ENCODE measurements at regions not wholly inside any gene's neighbourhood (a gene's known extent, or its start where the extent isn't known, plus 50 kb on each side); places are given as distances from the start of the nearest gene placed in this dataset.

DNA sequence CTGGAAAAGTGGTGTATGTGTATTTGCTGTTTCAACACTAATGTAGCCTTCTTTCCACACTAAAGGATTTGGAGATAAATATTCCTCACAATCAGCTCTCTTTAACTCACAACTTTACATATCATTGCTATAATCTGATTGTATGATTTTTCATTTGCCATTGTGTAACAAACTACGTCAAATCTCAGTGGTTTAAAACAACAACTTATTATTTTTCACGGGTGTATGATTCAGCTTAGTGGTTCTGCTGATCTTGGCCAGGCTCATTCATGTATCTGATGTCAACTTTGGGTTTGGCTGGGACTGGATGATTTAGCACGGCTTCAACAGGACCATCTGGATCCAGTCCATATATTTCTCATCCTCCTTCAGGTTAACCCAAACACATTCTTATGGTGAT lies 55.4 kb upstream of the TMX4 start:
- ATAC-seq: no peak
- H3K27me3 ChIP-seq (ENCODE audit: control insufficient read depth in 1 of 2, insufficient read depth in 2 of 2, low read length in 2 of 2): no peaks in the 10 kb centered on the region
- POLR2A ChIA-PET: no interaction called here

More for the DNA sequence above, 55.4 kb upstream of the TMX4 start:
- no peak overlapping the region for H3K4me3 ChIP-seq (replicated peaks in 1 of 3; ENCODE audit: insufficient read depth in 1 of 3, low read depth in 2 of 3, low read length in 3 of 3)
- FAIRE-seq (no peak), DNase-seq (ENCODE audit: low spot score) (no peak)
- peaks cover 6% of the 10 kb centered on the region; the same call in 1 of the 2 replicates for H3K4me1 ChIP-seq (ENCODE audit: insufficient read depth, low read length)
- no peaks in the 10 kb centered on the region for H3K79me2 ChIP-seq (ENCODE audit: insufficient read depth, low read length)
- WGBS (ENCODE audit: low lambda C conversion rate): 54% methylated on average over 3 of the region's 3 CpGs
- no peak overlapping the region for H3K4me2 ChIP-seq (ENCODE audit: low read depth, low read length)
- no peak overlapping the region for H3K27ac ChIP-seq (ENCODE audit: extremely low read length, insufficient read depth, low read length)
- CTCF ChIA-PET (ENCODE audit: low intra/inter-chr PET ratio, low total read pairs): no interaction called here
- in situ Hi-C loops (cut with HindIII; ENCODE audit: extremely low pct_ligation_motif_present, low pct_unique_long_range_greater_than_20kb) (no loop called here), intact Hi-C loops (cut with micrococcal nuclease; ENCODE audit: unreplicated experiment) (no loop called here)
- no peaks in the 10 kb centered on the region for H4K20me1 ChIP-seq (ENCODE audit: insufficient read depth, low read length)
- no TSS peak for BruUV-seq (replicated peaks)
- H3K9ac ChIP-seq (ENCODE audit: insufficient read depth, low read depth, low read length): no peak overlapping the region
- no peaks in the 10 kb centered on the region for H3K9me3 ChIP-seq (ENCODE audit: low read length)
- no peaks in the 10 kb centered on the region for H3K36me3 ChIP-seq (replicated peaks in 1 of 2; ENCODE audit: control insufficient read depth in 1 of 2, insufficient read depth in 2 of 2, low read length in 2 of 2)
- no peak overlapping the region for H2AFZ ChIP-seq (ENCODE audit: low read length)
- no peak for TF ChIP-seq MTF2 (CRISPR knock-in tag; IDR thresholded peaks at IDR 0.05; ENCODE audit: borderline replicate concordance)
- TF ChIP-seq ZNF343 (CRISPR knock-in tag; IDR thresholded peaks at IDR 0.05): no peak
- no peak for TF ChIP-seq PHF20 (CRISPR knock-in tag; IDR thresholded peaks at IDR 0.05)
- no peak for TF ChIP-seq HNF4G (IDR thresholded peaks at IDR 0.05; ENCODE audit: borderline replicate concordance, low read depth, low read length)
- TF ChIP-seq HNF4G (CRISPR knock-in tag; IDR thresholded peaks at IDR 0.05; ENCODE audit: borderline replicate concordance, low read depth): no peak
- no peak for TF ChIP-seq RBM22 (optimal IDR thresholded peaks at IDR 0.05; ENCODE audit: low read length)
- no peak for TF ChIP-seq KDM6A (CRISPR knock-in tag; IDR thresholded peaks at IDR 0.05; ENCODE audit: low read depth)
- TF ChIP-seq ARID5B (CRISPR knock-in tag; IDR thresholded peaks at IDR 0.05): no peak
- TF ChIP-seq U2AF1 (optimal IDR thresholded peaks at IDR 0.05; ENCODE audit: low read depth, low read length): no peak
- TF ChIP-seq ZNF501 (CRISPR knock-in tag; IDR thresholded peaks at IDR 0.05): no peak
- TF ChIP-seq ATAD3A (CRISPR knock-in tag; IDR thresholded peaks at IDR 0.05): no peak
- no peak for TF ChIP-seq KLF6 (CRISPR knock-in tag; IDR thresholded peaks at IDR 0.05)
